HT-29 (cell line): ENCODE measurements at regions not wholly inside any gene's neighbourhood (a gene's known extent, or its start where the extent isn't known, plus 50 kb on each side); places are given as distances from the start of the nearest gene placed in this dataset.
"Not testable (repeated sequence)": the region's sequence is repeated elsewhere in the genome, so short reads cannot be mapped to it uniquely, and the experiment has no call there.

Experiments
- DNase-seq: peaks from one replicate; pipeline ENCODE4 v3.0.0-alpha.2; 2015; ENCODE audit warnings: low spot score

DNA sequence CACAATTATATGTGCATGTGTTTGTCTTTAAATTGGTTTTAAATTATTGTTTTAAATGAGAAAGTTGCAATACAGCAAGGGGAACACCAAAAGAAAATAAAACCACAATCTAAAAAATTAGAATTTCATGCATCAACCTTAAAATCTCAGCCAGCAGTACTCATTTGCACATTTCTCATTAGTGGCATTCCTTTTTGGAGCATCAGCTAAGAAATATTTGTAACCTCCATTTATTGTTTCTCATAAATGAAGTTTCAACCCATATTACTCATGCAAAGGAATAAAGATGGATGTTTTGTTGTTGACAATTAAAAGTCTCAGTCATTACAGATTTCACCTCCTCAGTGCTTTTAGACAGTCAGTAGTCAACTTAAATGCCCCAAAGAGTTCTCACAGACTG is 160.1 kb downstream of the TBX15 start:
- no peak for DNase-seq

DNA sequence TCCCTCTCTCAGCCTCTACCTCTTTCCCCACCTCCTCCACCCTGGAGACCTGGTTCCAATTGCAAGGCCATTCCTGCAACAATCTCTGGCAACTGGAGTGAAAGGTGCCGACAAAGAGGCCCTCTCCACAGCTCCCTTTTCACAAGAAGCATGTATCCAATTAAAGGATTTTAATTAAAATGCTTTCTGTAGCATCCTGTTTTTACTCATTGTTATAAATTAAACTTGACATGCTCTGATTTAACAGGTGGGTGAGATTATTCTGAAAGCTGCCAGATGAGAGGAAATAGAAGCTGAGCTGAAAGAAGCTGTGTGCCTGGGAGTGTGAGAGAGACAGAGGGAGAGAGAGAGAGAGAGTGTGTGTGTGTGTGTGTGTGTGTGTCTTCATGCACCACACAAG is 160.5 kb downstream of the TBX15 start:
- DNase-seq, result no peak

DNA sequence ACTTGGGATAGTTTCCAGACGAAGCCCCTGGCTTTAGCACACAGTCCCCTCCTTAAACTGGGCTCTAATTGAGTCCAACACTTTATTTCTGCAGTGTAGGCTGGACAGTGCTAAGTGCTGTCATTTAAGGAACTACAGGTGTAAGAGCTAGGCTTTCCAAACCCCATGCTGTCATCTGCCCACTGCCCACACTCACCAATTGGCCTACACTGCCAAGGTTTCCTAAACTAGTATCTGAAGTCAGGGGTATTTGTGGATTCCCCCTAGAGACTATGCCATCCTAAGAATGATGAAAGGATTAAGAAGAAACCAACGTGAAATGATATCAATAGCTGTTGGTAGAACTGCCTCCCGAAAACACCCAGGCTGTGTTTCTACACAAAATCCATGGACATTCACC is 160.9 kb downstream of the TBX15 start:
- no peak for DNase-seq

DNA sequence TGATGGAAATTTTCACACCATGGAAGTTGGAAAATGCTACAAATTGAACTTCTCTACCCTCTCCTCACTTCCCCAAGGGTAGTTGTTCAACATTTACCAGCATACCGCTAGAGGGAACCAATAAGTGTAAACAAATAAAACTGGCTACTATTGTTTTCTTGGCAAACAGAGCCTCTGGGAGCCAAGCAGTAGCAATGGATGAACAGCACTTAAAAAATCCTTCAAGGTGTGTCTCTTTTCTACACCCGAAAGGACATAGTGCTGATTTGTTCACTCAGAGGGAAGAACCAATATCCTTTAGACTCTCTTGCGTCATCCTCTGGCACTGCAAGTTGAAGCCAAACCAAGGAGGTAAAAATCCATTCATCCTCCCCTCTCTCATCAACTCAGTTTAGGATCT is 161.5 kb downstream of the TBX15 start:
- peak; percentile 32 for DNase-seq

DNA sequence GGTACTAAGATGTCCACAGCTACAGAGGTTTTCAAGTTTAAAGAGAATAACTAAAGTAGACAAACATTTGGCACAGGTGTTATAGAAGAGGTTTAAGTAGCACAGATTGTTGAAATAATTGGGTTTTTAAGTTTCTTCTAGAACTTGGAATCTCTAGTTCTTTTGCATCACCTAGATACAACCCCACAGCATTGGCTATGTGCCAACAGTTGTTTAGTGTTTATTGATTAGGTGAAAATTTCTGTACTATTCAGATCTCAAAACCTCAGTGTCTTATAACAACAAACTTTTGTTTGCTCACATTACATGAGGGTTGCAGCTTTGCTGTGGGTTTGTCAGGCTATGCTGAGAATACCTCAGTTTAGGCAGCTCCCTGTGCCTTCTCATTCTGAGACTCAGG is 162.5 kb downstream of the TBX15 start:
- no peak for DNase-seq

DNA sequence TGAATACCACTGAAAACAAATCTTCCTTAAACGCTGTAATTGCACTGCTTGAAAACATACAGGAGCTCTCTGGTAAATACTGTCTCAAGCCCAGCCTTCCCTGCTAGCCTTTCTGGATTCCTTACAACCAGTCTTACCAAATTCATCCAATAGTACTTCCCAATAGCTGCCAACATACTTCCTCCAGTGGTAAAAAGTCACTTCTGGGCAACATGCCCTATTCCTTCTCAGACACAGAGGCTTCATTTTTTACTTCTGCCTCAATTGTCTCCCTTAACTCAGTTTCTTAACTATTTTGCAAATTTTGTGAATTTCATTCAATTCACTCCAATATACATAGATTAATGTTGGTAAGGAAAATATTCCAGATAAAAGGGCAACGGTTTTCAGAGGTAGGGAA is 166.3 kb downstream of the TBX15 start:
- DNase-seq, result no peak

DNA sequence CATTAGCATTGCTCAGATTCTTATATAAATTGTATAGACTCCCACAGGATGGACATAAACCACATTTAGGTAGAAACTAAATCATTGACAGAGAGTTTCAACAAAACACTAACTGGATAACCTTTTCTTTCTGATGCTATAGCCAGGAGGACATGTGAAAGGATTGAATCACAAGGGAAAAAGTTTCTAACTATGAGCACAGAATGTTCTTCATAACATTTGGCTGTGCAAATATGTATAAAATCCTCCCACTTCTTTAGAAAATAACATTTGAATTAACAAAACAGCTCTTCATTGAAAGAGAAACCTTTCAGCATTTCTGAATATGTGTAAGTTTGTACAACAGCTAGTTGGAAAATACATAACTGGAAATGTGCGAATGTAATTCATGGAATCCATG is 167.3 kb downstream of the TBX15 start:
- no peak for DNase-seq

DNA sequence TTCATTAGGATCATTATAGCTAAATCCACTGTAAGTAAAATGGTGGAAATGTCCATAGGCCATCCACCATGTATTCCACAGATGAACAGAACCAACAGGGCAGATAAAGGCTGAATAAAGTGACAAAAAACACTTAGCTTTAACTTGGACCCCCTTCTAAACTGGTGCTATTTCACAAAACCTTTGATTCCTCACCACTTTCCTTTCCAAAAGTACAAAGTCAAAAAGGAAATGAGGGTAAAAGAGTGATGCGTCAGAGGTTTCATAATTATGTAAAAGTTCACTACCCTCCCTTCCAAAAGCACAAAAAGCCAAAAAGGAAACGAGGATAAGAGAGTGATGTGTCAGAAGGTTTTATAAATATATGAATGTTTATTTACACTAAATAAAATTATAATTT is 172.2 kb downstream of the TBX15 start:
- DNase-seq, result no peak

DNA sequence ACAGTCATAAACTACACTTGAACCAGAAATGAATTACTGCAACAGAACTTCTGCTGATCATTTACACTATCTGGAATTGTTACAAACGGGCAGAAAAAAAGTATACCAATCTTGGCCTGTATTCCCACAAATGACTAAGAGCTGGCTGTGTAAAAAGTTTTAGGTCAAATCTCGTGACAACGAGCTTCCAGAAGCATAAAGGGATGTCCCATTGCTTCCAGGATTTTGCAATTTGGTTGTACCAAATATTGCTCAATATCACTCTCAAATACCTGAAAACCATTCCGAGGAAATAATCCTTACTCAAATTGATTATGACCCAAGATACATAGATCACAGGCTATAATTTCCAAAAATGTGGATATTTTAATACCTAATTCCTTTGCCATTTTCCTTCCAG is 175.6 kb downstream of the TBX15 start:
- no peak for DNase-seq

DNA sequence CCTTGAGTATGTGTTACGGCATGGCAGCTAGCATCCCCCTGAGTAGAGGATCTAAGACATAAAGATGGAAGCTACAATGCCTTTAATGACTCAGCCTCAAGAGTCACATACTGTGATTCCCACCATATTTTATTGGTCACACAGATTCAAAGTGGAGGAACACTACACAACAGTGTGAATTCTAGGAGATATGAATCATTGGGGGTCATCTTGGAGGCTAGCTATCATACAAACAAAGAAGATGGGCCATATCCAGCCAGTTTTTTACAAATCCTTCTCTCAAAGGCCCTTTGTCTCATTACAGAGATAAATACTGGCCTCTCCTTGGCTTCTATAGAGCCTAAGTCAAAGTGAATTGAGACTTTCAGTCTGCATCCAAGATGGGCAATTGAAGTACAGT is 177.0 kb downstream of the TBX15 start:
- DNase-seq, result no peak

DNA sequence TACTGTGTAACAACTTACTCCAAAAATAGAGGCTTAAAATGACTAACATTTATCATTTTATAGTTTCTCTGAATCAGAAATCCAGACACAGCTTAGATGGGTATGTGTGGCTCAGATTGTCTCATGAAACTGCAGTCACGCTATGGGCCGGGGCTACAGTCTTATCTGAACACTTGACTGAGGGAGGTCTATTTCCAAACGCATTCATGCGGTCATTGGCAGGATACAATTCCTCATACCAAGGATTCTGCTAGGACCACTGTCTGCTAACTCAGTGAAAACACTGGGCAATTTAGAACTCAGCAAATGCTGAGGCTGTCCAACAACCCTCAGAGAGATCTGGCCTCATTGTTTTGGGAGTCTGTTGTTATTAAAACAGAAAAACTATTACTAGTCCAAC is 178.6 kb downstream of the TBX15 start:
- no peak for DNase-seq

DNA sequence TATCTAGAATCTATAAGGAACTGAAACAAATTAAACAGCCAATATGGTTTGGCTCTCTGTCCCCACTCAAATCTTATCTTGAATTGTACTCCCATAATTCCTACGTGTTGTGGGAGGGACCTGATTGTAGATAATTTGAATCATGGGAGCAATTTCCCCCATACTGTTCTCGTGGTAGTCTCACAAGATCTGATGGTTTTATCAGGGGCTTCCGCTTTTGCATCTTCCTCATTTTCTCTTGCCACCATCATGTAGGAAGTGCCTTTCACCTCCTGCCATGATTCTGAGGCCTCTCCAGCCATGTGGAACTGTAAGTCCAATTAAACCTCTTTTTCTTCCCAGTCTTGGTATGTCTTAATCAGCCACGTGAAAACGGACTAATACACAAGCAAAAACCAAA is 185.0 kb downstream of the TBX15 start:
- not testable (repeated sequence) for DNase-seq

DNA sequence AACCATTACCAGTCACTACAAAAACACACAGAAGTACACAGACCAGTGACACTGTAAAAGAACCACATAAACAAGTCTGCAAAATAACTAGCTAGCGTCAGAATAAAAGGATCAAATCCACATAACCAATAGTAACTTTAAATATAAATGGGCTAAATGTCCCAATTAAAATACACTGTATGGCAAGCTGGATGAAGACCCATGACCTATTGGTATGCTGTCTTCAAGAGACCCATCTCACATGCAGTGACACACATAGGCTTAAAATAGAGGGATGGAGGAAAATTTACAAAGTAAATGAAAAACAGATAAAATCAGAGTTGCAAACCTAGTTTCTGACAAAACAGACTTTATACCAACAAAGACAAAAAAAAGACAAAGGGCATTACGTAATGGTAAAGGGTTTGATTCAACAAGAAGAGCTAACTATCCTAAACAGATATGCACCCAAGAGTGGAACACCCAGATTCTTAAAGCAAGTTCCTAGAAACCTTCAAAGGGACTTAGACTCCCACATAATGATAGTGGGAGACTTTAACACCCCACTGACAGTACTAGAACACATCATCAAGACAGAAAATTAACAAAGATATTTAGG is 196.9 kb downstream of the TBX15 start:
- DNase-seq, result no peak

DNA sequence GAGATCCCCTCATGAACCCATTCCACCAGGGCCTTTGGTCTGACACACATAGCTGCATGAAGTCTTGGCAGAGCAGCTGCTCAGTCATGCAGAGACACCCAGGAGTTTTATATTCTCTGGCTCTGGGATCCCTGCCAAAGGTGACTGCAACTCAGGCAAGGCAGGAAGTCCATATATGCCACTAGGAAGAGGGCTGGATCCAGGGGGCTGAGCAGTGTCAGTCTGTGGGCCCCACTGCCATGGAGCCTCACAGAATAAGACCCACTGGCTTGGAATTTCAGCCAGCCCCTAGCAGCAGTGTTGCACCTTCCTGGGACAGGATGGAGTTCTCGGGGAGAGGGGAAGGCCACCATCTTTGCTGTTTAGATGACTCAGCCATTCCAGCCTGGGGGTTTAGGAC is 199.7 kb downstream of the TBX15 start:
- peak; percentile 12 for DNase-seq

DNA sequence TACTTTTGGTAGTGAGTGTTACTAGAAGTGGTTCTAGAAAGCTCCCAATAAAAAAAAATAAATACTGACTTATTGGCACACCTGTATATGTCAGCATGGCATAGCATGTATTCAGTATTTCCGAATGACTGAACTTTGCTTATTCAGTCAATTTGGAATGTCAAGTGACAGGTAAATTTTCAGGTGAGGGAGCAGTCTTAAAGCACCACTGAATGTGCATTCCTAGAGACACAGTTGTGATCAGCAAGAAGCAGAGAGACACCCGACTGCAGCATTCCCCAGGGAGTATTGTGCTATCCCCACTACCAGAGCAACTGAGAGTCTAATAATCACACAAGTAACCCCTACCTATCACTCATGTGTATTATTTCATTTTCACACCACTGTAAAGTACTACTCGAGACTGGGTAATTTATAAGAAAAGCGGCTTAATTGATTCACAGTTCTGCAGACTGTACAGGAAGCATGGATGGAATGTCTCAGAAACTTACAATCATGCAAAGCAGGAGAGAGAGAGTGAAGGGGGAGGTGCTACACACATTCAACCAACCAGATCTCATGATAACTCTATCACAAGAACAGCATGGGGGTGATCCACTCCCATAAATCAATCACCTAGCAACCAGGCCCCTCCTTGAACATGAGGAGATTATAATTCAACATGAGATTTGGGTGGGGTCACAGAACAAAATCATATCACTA is 201.5 kb downstream of the TBX15 start:
- no peak for DNase-seq

DNA sequence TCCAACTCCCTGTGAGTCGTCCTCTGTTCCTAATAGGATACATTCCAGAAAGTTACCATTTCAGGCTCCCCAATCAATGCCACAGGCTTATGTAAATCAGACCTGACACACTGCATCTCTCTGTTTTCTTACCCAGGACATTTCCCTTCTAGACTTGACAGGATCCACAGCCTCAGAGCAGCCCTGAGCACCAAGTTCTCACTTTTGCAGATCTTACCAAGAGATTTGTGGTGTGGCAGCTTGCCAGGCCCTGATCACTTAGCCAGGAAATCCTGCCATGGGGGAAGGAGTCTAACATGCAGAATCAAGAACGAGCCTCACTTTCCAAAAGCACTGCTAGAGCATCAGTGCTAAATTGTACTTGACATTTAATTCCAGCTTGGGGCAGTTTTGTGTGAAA is 202.9 kb downstream of the TBX15 start:
- DNase-seq, result peak; percentile 28

DNA sequence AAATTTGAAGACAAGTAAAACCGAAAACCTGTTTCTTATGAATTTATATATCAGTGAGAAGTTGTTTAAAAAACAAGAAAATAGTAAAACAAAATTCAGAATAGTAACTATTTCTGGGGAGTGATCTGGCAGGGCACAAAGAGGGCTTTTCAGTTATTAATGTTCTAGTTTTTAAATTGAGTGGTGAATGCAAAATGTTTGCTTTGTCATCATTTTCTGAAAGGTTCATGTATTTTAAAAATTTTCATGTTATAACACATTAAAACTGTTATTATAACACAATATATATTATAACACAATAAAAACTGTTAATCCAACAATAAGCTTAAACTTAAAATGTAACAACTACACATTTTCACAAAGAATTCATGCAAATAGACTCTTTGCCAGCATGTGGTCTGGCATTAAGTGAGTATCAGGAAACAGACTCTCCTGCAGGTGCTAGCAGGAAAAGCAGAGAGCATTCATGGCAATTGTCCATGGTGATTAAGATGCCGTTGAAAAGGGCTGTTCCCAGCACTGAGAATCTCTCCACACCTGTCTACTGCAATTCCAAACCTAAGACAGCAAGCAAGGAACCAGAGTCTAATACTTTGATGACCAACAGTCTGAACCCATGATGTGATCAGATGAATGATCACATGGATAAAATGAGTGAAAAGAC is 204.9 kb downstream of the TBX15 start:
- DNase-seq, result no peak

DNA sequence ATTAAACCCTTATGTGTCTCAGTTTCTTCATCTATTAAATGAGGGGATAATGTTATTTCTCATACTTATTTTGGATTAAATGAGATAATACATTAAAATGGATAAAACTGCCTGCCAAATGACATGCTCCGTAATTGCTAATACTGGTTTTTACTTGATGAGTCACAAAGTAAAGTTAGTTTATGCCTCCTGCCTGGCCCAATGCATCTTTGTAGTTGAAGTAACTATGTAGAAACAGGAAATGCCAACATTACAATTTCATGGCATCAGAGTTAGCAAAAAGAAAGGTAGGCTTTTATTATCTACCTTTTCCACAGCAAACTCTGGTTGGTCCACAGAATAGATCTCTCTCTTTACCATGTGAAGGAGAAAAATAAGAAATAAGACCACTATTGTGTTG is 214.5 kb downstream of the TBX15 start:
- DNase-seq, result no peak

DNA sequence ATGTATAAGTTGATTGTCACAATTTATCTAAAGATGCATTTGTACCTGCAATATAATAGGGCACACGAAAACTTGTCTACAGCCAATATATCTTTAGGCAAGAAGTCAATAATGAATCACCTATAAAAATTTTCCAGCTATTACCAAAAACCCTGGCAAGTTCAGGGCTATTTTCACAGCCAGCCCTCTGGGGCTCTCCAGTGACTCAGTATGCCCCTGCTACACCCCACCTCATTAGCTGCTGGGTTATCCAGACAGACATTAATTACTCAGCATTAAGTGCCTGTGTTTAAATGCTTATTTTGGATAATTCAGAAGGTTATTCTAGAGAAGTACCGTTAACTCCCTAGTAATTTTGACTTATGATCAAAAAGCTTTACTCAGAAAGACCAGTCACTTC is 220.2 kb downstream of the TBX15 start:
- DNase-seq, result no peak

DNA sequence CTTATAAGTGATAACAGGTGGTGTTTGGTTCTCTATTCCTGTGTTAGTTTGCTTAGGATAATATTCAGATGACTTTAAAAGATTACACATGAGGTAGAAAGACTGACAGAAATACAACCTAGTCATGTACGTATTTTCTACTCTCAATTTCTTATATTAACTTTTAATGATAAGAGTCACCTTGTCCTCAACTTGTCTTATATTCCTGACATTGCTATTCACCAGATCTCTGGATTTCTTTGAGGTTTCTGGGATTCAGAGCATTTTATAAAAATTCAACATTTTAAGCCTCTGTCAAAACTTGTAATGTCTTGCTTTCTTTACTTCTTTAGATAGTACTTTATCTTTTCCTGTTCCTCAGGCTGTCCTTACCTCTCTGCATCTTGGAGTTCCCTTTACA is 234.2 kb downstream of the TBX15 start:
- DNase-seq, result no peak

DNA sequence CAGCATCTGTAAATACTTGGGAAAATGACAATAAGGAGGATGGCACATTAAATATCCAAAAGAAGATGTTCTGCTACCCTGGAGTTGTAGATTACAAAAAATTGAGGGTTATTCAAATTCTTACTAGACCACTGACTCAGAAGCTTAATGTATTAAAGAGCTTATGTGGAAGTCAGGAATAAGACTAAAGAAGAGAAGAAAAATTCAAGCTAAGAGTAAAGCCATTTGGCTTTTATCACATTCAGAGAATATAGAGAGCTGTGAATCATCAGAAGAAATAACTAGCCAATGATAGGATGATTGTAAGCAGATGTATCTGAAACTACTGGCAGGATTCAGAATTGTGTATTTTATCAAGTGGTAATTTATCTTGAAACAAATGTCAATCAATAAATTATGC is 237.0 kb downstream of the TBX15 start:
- DNase-seq, result no peak

DNA sequence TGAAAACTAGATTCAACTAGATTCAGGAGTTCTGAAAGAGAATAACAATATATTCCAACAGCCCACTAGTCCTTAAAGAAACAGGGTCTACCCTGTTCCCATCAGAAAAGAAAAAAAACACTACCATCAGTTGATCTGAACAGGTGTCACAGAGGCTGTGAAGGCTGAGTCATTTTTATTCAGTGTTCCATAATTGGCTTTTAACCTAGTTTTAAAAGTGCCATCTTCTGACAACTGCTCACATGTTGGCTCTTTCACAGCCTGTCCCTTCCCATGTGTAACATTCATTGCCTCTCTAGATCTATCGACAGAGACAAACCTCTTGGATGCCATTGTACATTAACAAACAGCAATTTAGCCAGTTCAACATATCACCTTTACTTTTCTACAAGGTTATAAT is 243.7 kb downstream of the TBX15 start:
- DNase-seq, result no peak

DNA sequence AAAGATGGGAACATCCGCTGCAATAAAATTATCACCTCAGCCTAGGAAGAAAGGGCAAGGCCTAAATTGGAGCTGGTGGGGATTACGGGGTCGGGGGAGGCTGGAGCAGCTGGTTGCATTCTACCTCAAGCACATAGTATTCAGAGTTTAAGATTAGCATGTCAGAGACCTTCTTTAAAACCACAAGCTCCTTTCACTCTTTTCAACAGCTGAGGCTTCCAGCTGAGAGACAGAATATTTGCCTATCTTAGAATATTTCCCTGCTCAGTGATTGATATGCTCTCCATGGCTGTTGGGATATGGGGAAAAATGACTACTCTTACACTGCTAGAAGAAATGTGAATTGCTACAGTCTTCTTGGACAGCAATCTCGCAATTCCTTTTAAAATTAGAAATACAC is 248.6 kb downstream of the TBX15 start:
- no peak for DNase-seq
